GM19351 (cell line): ENCODE measurements at regions not wholly inside any gene's neighbourhood (a gene's known extent, or its start where the extent isn't known, plus 50 kb on each side); places are given as distances from the start of the nearest gene placed in this dataset.
"Not testable (repeated sequence)": the region's sequence is repeated elsewhere in the genome, so short reads cannot be mapped to it uniquely, and the experiment has no call there.

ENCODE experiments used
- ATAC-seq: cut with Tn5 transposase; IDR thresholded peaks from one replicate; pipeline ENCODE4 v1.9.1; 2021; ENCODE audit warnings: mild to moderate bottlenecking, moderate library complexity; ENCODE audit not compliant: unreplicated experiment

GRCh38 chr13:107931056-107931455 lies 284.3 kb downstream of the LIG4 start:
- no peak for ATAC-seq

GRCh38 chr13:107928762-107929161 lies 286.6 kb downstream of the LIG4 start:
- ATAC-seq: no peak

DNA sequence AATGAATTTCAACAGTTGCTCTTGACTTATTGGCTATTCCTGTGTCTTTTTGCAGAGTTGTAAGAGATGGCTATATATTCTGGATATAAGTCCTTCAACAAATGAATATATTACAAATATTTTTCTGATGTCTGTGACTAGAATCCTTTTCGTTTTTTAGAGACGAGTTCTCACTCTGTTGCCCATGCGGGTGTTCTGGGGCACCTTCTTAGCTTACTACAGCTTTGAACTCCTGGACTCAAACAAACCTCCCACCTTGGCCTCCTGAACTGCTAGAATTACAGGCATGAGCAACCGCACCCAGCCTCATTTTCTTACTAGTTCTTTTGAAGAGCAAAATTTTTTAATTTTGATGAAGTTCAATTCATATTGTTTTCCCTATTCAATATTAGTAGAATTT lies 287.8 kb downstream of the LIG4 start:
- no peak for ATAC-seq

- ATAC-seq: not testable (repeated sequence)
Observed at GRCh38 chr13:107926515-107926914, 288.8 kb downstream of the LIG4 start.

DNA sequence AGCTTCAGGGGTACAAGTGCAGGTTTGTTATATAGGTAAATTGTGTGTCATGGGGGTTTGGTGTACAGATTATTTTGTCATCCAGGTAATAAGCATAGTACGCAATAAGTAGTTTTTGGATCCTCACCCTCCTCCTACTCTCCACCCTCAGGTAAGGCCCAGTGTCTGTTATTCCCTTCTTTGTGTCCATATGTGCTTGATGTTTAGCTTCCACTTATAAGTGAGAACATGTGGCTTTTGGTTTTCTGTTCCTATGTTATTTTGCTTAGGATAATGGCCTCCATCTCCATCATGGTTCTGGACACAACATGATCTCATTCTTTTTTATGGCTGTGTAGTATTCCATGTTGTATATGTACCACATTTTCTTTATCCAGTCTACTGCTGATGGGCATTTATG lies 298.4 kb downstream of the LIG4 start:
- not testable (repeated sequence) for ATAC-seq

- no peak for ATAC-seq
Observed at GRCh38 chr13:107912745-107913144, 302.6 kb downstream of the LIG4 start.

DNA sequence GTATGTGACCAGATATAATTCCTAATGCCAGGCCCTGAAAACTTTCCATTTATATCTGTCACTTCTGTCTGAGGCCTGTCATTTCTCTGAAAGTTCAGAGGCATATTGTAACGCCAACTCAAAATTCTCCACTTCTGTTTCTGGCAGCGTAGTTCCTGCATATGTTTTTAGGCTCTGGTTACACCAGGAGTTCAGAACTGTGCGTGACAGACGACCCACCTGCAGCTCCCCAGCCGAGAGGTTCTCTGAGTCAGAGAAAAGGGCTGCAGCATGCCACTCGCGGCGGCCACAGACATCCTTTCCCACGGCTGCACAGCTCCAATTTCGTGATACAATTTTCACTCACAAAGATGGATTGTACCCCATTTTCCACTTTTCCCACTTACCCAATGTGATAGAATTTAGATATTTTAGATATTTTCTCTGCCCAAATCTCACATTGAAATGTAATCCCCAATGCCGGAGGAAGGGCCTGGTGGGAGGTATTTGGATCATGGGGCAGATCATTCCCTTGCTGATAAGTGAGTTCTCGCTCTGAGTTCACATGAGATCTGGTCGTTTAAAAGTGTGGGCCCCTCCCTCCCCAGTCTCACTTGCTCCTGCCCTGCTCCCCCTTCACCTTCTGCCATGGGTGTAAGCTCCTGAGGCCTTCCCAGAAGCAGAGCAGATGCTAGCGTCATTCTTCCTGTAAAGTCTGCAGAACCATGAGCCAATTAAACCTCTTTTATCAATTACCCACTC lies 308.1 kb downstream of the LIG4 start:
- ATAC-seq: no peak

GRCh38 chr13:107906131-107906530 lies 309.2 kb downstream of the LIG4 start:
- no peak for ATAC-seq

DNA sequence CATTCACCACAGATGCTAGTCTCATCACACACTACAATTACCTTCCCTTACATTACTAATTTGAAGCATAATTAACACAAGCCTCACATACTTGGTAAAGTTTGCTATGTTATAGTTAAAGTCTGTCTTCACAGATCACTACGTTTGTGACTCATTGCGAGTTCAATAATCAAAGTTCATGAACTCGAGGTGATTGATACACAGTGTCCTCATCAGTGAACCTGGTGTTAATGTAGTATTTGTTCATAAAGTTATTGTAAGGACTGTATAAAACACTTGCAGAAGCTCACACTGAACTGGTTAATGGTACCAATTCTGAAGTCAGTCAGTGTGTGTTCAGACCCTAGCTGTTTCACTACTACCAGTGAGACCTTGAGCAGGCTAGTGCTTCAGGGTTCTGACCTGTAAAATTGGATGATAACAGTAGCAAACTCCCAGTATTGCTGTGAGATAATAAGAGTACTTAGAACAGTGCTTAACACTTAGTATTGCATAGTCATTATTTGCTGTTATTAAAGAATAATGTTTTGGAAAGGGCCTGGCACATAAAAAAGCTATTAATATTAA lies 313.3 kb downstream of the LIG4 start:
- ATAC-seq: no peak

GRCh38 chr13:107901230-107901629 lies 314.1 kb downstream of the LIG4 start:
- no peak for ATAC-seq

- ATAC-seq: no peak
Observed at GRCh38 chr13:107900775-107901174, 314.6 kb downstream of the LIG4 start.

- ATAC-seq: no peak
Observed at GRCh38 chr13:107886118-107886517, 329.2 kb downstream of the LIG4 start.

- no peak for ATAC-seq
Observed at GRCh38 chr13:107884564-107884963, 330.8 kb downstream of the LIG4 start.

GRCh38 chr13:107883561-107884175 lies 331.7 kb downstream of the LIG4 start:
- ATAC-seq: no peak

DNA sequence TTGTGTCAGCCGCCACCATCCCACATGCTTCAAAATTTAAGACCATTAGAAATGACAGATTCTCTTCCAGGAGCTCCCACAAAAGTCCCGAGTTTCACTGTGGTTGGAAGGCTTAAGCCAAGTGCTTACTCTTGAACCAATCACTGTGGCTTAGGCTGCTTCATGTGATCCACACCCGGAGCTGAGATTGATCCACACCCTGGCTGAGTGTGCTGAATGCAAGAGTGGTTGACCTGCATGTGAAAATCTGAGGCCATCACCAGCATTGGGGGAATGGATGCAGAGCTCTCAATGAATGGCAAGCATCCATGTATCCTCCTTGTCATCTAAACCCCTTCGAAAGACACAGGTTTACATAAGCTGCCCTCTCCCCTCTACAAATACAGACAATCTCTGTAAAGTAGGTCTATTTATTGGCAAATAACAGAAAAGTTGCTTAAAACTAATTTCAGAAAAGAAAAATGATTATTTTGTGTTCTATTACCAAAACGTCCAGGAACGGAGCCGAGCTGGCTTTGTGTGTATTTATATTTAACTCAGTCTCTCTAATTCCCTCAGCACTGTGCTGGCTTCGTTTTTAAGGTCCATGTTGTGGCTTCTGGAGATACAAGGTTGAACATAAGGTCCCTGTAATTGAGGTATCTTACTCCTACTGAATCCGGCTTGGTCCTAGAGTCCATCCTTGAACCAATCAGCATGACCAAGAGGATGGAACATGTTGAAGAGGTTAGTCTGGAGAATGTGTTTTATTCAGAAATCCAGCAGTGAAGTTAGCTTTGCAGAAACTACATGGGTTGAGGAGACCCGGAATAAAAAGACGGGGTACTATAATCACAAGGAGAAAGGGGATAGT lies 332.4 kb downstream of the LIG4 start:
- no peak for ATAC-seq

DNA sequence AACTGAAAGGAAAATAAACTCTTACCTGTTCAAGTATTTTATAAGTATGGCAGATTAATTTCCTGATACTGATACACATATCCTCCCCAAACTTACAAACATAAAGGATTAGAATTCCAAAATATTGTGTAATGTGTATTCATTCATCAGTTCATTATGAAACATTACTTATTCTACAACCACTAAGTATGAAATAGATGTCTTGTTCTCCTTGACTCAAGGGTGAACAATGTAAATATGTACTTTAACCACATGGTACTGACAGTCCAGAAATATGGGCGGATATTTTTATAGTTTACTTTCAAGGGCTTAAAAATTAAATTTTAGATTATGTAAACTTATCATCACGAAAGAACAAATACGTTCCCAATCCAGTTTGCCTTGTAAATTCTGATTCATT lies 334.0 kb downstream of the LIG4 start:
- no peak for ATAC-seq

DNA sequence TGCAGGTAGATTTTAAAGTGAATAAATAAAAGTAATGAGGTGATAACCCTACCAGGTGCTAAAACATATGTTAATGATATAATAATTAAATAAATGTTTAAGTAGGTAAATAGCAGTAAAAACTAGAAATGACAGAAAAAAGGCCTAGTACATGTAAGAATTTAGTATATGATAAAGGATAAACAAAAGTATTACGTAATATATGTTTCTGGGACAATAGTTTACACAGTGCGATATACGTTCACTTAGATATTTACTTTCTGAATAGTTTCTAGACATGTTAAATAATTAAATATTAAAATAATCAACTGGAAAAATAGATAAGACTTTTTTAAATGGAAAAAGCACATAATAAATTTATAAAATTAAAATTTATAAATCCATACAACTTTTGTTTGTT lies 340.9 kb downstream of the LIG4 start:
- ATAC-seq: no peak

DNA sequence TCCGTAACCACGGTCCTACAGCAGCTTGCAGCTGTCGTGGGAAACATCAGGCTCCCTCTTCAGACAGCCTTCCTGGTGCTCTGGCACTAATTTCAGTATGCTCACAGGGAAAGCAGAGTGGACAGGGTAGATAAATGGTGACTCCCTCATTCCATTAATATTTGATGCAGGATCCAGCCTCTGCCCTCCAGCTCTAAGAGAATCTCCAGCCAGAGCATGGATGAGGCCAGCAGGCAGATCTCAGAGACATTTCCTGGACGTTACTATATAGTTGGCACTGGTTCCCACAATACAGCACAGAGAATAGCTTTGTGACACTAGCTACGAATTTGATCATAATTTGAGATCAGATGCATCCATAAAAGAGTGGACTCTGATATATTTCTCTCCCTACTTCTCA lies 341.4 kb downstream of the LIG4 start:
- ATAC-seq: no peak

GRCh38 chr13:107870400-107870799 lies 344.9 kb downstream of the LIG4 start:
- no peak for ATAC-seq

DNA sequence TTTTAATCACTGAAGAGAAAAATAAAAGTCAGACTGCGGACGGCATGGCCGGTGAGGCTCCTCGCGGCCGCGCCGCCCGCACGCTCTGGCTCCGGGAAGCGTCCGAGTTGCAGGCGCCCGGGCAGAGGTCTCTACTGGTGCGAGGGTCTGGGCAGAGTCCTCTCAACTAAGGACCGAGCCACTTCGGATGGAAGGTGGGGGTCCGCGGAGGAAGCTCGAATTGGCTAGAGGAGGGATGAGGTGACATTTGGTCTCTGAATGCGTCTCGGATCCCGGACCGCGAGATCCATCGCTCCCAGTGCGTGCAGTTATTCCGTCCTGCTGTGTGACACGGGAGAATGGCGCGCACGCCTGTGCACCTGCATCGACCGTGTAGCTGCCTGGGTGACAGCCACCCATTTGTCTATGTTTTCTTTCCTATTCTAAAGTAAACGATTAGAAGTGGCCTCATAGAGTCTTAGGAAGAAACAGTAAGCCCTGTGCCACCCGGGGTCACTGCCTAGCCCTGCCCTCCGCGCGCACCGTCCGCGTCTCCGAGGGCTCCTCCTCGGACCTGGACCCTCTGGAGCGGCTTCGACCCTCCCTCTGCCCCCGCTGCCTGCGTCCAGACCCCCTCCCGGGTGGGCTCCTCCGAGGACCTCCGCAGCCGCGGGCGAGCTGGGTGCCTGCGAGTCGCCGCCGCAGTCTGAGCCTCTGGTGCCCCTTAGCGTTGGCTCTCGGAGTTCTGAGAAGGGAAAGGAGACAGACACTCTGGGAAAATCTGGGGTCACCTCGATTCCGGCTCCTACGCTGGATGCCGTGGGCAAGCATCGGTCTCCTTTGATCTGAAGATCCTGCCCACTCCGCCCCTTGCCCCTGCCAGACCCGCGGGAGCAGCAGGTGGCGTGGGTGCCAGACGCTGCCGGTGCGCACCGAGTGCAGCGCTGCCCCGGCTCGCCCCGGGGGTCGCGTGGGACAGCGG lies 347.4 kb downstream of the LIG4 start:
- ATAC-seq: no peak
